ENCODE measurements at regions not wholly inside any gene's neighbourhood (a gene's known extent, or its start where the extent isn't known, plus 50 kb on each side); places are given as distances from the start of the nearest gene placed in this dataset.

GRCh38 chr15:60076582-60077276, 72.6 kb downstream of the FOXB1 start:
- no peak for TF ChIP-seq CTCF (IDR thresholded peaks at IDR 0.05; ENCODE audit: poor library complexity)
- TF ChIP-seq EZH2 (IDR thresholded peaks at IDR 0.05; ENCODE audit: borderline replicate concordance), result no peak

All from hepatocyte (in vitro differentiated cells).